ENCODE measurements at regions not wholly inside any gene's neighbourhood (a gene's known extent, or its start where the extent isn't known, plus 50 kb on each side); places are given as distances from the start of the nearest gene placed in this dataset.

DNA sequence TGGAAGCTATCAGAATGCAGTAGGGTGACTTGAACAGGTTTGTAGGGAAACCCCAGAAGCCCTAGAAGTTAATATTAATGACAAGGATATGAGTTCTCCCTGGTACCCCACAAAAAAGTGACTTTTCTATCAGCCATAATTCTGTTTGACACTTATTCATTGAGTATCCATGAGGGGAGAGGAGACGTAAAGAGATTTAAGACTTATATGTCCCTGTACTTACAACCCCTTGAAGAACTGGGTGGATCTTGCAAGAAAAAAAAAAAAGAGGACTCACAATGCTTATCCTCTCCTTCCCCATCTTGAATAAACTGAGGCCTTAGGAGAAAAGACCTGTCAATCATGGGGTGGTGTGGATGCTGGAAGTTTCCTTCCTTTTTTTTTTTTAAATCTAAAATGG lies 203.5 kb downstream of the CBLN1 start:
- DNase-seq (ENCODE audit: low spot score) = no peak

DNA sequence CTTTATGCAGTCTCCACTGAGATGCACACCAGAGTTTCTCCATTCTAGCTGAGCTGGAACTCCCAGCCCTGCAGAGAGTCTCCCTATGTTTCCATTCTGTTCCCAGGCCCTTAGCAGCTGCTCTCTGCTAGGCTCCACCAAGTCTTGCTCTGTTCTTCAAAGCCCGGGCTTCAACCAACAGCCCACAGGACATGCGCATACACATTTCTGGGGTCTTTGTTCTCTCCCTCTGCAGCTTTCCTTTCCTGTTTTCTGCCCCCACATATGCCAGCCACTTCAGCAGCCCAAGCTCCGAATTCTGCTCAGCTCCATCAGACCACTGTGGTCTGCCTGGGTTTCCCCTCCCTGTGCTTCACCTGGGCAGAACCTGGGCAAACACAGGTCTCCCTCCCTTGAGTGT lies 205.9 kb downstream of the CBLN1 start:
- DNase-seq (ENCODE audit: low spot score) = no peak

DNA sequence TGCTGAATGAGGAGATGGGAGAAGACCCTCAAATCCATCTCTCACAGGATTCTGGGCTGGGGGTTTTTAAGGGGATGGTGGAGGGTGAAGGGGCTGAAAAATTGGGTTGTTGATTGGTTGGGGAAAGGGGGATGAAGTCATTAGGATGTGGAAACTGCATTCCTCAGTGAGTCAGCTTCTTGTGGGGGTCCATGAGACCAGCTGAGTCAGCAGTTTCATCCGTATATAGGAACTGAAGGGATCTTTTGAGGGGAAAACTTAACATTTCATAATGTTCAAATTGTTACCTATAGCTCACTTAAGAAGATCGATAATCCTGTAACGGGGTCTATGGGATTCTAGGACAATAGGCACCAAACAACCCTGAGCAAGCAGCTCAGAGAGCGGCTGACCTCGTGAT lies 213.4 kb downstream of the CBLN1 start:
- DNase-seq (ENCODE audit: low spot score) = no peak

DNA sequence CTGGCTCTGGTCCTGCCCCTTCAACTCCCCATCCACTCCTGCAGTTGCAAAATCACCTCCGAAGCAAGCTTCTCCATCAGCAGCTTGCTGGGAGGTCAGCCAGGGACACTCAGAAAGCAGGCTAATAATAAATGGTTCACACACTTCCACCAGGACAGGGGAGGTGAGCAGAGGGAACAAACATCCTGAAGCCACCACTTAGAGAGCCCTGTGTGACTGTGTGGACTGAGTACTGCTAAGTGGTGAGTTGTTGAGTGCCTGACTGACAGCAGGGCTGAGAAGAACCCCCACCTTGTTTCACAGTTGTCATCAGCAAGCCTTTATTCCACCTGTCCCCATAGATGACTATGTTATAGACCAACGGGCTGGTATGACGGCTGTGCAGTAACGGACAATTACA lies 213.9 kb downstream of the CBLN1 start:
- no peak for DNase-seq (ENCODE audit: low spot score)

DNA sequence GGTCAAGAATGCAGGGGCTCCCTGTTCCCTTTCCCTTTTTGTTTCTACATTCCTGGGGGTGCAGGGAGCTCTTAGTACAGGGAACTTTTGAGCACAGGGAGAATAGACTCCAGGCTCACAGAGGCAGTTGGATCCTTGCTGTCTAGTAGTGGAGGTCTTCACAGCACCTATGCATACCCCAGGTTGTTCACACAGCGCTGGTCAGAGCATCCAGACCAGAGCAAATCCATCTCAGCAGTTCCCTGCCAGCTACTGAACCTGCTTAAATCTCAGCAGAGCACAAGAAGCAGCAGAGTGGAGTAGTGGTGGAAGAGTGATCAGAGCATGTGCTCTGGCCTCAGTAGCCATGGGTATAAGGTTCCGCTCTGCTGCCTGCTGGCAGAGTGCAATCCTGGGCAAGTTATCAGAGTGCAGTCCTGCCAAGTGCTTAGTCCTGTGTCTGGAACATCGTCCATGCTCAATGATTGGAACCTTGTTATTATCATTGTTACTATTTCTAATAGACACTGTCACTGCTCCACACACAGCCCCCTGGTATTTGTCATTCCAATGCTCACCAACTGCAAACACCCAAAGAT lies 220.4 kb downstream of the CBLN1 start:
- DNase-seq (ENCODE audit: low spot score) = peak; percentile 24

DNA sequence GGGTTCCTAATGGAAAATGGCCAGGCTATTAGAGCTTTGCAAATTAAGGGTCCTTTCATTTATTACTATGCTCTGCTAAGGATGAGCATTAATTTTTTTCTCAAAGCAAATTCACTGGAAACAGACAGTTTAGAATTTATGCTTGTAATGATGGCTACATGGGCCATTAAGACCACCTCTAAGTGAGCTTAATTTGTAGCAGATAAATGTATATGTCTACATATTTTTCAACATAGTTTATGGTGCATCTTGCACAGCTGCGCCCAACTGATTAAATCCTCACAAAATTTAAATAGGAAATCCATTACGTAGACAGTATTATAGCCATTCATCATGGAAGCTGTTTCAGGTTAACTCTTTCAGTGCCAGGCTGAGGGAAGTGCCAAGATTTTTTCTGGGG lies 220.9 kb downstream of the CBLN1 start:
- no peak for DNase-seq (ENCODE audit: low spot score)

DNA sequence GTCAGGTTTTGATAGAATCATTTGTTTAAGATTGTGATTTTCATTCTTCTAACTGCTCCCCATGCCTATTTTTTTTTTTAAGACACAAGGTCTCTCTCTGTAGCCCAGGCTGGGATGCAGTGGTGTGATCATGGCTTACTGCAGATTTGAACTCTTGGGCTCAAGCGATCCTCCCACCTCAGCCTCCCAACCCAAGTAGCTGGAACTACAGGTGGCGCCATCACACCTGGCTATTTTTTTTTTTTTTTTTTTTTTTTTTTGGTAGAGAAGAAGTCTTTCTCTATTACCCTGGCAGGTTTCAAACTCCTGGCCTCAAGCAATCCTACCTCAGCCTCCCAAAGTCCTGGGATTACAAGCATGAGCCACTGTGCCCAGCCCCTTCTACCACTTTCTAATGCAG lies 223.3 kb downstream of the CBLN1 start:
- no peak for DNase-seq (ENCODE audit: low spot score)

DNA sequence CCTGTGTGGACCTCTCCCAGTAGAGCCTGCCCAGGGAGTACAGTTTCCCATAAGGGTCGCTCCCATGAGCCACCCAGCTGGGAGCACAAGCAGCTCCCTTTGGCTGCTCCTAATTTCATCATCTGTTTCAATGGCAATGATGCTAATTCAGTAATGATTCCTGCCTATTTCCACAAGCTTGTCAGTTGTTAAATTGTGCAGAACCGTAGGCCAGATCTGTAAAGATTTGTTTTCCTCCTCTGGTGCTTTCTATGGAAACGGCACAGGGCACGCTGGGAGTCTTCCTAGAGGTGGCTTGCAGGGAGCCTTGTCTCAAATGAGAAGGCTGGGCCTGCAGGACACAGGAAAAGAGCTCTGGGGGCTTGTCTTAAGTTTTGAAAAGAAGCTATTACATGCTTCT lies 223.7 kb downstream of the CBLN1 start:
- no peak for DNase-seq (ENCODE audit: low spot score)

DNA sequence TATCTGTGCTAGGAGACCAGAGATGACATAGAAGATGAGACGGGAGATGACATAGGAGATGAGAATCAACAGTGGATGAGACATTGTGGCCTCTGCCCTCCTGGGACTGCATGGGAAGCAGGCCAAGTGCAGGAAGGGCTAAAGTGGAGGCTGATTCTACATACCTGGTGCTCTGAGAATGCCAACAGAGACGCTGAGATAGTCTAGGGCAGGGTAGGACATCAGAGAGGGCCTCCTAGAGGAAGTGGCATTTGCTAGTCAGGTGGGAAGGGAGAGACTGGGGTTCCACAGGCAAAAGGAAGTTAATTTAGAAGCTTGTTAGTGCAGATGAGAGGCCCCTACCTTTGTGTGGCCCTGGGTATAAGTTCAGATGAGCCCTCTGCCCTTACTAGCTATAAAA lies 224.2 kb downstream of the CBLN1 start:
- DNase-seq (ENCODE audit: low spot score) = no peak

DNA sequence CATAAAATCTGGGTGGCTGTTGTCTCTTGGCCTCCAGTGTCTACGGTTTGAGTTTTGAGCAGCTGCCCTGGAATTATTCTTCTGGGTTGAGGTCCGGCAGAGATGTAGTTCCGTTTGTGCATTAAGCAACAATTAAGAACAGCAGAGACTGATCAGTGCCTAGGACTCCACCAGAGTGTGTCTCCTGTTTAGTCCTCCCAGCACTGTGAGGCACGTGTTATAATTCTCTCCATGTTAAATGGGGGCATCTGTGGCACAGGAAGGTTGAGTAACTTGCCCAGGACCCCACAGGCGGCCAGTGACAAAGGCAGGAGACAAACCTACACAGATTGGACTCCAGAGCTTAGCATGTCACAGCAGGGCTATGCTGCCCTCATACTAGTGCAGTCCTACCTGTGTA lies 225.1 kb downstream of the CBLN1 start:
- DNase-seq (ENCODE audit: low spot score) = no peak

DNA sequence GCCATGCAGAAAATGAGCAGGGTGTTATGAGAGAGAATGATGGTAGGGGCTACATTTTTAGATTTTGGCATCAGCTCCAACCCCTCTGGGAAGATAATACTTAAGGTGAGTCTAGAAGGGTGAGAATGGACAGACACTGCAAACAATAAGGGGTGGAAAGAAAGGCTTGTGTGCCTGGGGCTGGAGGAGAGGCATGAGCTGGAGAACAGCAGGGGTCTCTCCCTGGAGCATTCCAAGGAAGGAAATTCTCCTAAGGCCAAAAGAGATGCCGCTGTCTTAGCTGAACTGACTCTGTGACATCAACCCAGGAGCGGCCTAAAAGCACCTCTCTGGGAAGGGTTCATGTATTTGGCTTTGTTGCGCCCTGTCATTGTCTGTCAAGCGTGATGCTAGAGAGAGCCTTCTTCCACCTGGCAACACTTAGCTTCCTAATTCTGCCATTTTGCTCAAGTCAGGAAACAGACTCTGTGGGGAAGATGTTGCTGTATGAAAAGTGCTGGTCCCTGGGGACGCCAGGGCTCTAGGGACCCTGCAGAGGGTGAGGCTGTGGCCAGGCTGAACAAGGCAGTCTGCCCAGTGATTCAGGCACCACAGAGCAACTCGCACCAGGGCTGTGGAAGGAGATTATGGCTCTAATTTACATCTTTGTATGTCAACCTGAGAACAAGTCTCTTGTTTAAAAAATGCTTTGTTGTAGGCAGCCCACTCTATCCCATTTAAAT lies 225.7 kb downstream of the CBLN1 start:
- peak; percentile 15 for DNase-seq (ENCODE audit: low spot score)

DNA sequence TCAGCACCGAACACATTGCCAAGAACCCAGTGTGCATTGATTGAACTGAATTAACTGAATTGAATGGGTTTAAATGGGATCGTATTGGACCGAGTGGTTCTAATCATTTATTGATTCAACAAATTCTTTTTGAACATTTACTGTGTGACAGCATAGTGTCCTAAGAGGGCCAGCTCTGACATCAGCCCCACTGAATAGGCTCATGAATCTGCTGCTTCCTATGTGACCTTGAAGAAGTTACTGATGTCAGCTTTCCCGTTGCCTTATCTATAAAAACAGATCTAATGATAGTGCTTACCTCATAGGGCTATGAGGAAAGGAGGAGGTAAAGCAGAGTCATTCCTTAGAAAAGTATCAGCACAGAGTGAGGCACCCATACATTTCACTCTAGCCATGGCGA lies 226.3 kb downstream of the CBLN1 start:
- DNase-seq (ENCODE audit: low spot score) = no peak

DNA sequence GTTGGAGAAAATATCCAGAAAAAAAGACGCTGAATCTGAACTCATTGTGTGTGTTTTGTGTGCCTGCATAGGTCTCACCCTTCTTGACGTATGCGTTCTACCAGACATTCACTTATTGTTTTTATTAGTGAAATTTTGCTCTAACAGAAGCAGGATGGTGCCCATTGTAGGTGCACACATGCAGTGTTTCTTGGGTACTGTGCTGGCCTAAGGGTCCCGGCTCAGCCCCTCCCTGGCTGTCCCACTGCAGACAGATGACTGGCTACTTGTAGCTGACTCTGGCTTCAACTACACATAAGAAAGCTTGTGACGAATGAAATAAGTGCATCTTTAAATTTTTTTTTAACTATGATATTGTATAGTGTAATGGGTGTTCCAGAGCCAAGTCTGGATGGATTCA lies 227.0 kb downstream of the CBLN1 start:
- DNase-seq (ENCODE audit: low spot score) = no peak

DNA sequence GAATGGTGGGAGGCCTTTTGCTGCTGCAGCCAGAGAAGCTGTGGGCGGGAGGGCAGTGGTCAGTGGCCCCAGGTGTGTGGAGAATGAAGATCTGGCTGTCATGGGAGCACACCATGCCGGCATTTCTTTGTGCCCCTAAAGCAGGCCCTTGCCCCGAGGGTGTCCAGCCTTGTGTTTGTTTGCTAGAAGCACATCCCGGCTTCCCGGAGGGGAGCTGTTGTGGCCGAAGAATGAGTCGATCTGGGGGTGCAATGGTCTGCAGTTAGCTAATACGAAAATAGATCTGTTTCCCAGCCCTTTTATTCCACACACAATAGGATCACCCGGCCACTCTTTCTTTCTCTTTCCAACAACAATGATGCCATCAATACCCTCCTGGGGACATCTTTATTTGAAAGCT lies 228.8 kb downstream of the CBLN1 start:
- DNase-seq (ENCODE audit: low spot score) = no peak

DNA sequence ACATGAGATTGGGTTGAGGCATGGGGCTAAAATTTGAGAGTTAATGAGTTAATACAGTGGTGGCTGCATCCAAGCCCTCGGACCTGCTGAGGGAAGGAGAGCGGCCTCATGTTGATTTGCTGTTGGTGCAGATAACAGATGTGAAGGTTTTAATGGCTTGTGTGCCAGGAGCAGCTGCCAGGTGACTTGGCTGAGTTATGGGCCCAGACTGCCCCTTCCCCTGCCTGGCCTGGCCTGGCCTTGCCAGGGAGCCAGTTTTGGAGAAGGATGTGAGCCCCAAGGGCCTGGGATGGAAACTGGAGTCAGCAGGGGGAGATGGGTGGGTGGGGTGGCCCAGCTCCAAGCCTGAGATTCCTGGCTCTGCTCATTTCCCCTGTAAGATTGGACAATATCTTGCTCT lies 230.1 kb downstream of the CBLN1 start:
- DNase-seq (ENCODE audit: low spot score) = no peak

DNA sequence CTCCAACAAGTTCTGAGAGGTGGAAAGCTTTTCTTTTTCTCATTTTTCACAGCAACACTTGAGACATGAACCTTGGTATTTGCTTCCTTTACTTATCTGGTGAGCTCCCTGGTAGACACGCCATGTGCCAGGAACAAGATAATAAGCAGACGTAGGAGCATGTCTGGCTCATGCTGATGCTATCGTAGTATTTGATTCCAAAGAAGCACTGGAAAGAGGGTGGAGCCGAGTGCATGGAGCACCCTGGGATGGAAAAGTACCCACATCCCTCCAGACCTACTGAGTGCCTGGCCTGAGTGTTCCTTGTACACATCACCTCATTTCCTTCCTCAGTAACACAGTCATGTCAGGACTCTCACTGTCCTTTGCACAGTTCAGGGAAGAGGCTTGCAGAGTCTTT lies 231.0 kb downstream of the CBLN1 start:
- no peak for DNase-seq (ENCODE audit: low spot score)

DNA sequence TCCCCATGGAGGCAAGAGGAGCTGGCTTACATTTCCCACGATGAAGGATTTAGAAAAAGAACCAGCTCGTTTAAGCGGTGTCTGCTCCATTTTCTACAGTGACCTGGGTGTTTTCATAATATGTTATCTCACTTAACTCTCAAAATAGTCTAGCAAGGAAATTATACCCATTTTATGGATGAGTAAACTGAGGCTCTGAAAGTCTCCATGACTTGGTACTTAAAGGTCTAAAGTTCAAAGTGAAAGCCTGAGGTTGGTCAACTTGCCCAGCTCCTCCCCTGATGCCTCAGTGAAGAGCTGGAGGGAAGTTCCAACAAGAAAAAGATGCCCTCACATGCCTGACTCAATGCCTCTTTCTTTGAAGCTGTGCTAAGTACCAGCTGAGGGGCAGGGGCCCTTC lies 232.0 kb downstream of the CBLN1 start:
- DNase-seq (ENCODE audit: low spot score) = no peak

DNA sequence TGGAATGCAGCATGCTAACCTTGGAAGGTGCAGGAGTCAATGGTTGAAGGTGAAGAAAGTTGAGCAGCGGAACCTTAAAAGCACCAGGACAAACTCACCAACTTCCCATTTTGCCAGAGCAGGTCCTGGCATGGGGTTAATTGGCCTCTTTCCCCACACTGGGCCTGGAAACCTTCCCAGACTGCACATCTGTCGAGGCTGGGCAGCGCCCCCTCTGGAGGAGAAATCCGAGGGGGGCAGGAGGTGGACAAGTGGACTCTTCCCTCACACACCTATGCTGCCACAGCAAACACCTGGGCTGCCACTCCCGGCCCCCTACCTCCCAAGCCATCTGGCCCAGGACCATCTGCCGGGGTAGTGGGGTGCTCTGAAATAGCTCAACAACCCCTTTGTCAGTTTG lies 232.4 kb downstream of the CBLN1 start:
- peak; percentile 14 for DNase-seq (ENCODE audit: low spot score)

DNA sequence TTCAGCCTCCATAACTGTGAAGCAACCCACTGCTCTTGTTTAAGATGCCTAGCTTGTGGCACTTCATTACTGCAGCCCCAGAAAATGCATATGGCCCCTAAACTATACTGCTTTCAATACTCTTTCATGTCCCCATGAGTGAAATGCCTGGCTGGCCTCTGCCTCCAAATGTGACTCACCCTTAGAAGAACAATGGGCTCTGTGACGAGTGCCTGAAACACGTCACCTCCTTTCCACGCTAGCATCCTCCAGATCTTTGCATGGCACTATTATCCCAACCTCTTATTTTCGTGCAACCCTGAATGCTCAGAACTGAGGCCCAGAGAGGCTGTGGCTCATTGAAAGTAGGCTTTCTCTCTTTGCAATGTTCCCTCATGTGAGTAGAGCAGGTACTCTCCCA lies 233.1 kb downstream of the CBLN1 start:
- no peak for DNase-seq (ENCODE audit: low spot score)

DNA sequence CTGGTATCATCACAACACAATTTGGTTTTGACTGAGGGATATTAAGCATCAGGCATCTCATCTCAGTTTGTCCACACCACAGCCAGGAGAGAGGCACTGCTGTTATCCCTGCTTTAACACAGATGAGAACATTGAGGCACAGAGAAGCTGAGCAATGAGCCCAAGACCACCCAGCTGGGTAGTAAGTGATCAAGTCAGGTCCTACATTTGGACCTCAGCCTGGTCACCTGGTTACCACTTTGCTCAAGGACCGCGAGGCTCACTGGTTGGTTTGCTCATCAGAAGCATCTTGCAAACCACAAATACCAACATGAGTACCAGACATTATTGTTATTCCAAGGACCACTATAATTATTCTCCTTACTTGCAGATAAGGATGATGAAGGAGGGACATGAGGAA lies 245.5 kb downstream of the CBLN1 start:
- DNase-seq (ENCODE audit: low spot score) = no peak

DNA sequence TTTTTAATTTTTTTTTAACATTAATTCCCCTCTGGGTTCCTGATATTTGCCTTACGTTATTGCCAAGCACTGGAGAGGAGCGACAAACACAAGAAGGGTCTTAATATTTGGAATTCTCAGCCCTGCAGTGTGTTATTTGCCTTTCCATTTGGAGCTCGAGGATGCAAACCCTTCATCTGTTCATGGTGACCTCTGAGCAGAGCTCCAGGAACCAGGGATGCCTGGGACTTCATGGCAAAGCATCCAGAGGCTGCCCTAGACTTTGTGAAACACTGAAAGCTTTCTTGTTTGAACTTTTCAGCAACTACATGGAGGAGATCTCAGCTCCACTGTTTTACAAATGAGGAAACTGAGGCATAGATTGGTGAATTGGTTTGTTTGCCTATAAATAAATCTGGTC lies 254.2 kb downstream of the CBLN1 start:
- peak; percentile 31 for DNase-seq (ENCODE audit: low spot score)

DNA sequence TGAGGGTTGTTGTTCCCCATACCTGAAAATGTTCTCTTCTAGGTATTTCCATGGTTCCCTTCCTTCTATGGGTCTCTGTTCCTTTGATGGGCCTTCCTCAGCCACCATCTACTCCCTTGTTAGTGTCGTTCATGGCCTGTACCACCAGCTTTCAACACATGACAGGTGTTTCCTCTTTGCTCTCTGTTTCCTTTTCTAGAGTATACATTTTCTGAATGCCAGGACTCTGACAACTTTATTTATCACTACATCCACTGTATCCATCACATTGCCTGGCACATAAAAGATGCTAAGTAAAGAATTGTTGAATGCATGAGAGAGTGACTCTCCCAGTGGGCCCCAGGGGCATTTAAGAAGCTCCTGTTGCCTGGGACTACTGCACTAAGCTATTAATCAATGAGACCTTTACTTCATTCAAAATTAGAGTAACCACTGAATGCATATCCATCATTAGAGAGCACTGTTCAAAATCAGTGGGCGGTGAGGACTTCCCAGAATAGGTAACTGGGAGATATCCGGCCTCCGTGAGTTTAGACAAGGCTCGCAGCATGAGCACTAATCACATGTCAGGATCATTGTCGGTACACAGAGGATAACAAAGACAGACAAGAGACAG lies 255.0 kb downstream of the CBLN1 start:
- no peak for DNase-seq (ENCODE audit: low spot score)

DNA sequence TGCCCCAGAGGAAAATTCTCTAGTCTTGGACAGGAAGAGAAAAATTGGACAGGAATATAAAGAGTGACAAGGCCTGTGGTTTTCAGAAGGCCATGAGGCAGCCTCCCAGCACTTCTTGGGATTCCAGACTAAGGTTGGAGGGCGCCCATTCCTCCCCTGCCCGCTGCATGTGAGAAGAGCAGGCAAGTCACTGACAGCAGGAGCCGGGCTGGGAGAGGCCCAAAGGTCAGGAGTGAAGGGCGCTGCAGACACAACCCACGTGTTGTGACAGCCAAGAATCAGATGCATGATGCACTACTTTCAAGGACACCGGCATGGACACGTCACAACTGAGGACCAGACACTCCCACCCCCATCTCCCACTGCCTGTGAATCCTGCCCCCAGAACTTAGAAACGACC lies 256.7 kb downstream of the CBLN1 start:
- DNase-seq (ENCODE audit: low spot score) = no peak

DNA sequence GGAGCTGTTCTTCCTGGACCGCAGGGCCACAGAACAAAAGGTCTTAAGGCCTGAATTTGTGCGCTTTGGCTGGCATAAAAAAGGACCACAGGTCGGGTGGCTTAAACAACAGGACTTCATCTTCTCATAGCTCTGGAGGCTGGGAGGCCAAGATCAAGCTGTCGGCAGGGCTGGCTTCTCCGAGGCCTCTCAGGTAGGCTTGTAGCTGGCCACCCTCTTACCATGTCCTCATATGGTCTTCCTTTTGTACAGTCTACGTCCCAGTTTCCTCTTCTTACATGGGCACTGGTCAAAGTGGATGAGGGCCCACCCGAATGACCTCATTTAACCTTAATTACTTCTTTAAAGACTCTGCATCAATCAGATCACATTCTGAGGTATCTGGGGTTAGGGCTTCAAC lies 257.6 kb downstream of the CBLN1 start:
- peak; percentile 39 for DNase-seq (ENCODE audit: low spot score)

All from cerebellar cortex (tissue), 1 donor.